HPDE6-E6E7 (cell line): ENCODE measurements at regions not wholly inside any gene's neighbourhood (a gene's known extent, or its start where the extent isn't known, plus 50 kb on each side); places are given as distances from the start of the nearest gene placed in this dataset.

Experiments
- DNase-seq: peaks from one replicate; pipeline ENCODE4 v3.0.0; 2011; ENCODE audit warnings: missing footprints; ENCODE audit errors: extremely low spot score

- no peak for DNase-seq
Measured at GRCh38 chr2:128874608-128875007, 555.9 kb upstream of the HS6ST1 start.

DNA sequence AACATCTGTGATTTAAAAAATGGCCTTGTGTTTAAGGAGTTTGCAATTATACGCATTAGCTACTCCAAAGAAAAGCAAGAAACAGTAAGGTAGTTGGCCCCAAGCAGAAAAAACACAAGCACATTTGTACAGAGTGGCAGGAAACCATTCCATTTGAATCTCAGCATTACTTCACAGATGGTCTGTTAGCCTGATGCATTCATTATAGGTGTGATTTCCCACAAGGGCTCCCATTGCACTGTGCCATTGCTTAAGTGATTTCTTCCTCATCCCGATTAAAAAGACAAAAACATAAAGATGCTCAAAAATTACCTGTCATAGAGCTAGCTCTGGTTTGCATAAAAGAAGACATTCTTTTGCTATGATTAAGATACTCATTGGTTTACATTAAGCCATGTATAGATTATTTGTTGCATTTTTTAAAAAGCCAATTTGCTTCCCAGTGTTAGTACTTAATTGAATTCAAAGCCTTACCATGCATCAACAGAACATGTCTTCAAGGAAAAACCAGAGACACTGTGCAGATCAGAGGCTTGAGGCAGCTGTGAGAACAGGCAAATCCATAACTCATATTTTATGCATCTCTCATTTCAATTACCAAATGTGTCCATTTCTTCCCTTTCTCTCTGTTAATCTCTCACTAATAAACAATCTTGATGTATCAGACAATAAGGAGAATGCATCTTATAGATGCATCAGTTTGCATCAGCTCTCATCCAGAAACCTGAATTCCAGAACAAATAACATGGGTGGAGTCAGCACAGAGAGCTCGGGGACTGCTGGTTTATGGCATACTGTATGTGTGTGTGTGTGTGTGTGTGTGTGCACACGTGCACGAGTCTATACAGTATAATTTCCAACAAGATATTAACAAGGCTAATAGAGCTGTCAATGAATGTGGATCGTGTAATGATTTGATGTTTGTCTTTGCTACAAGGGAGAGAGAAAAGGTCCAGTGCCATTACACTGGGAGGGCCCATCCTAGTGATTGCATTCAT, 558.6 kb upstream of the HS6ST1 start:
- no peak for DNase-seq

DNA sequence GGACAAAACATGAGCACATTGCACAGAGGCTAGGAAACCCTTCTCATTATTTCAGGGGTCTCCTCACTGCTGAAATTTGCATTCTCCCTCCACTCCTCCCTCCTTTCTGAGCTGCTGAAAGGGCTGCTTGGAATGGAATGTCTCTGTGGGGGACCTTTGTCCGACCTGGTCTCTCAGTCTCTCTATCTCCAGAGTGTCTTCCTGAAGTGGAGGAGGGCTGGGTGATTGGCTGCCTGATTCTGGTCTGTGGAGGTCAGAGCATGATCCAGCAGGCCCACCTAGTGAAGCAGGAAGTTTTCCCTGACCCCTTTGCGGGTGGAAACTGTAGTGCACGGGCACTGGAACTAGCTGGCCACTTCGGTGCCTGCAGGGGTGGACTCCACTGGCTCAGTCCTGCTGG, 560.5 kb upstream of the HS6ST1 start:
- no peak for DNase-seq

DNA sequence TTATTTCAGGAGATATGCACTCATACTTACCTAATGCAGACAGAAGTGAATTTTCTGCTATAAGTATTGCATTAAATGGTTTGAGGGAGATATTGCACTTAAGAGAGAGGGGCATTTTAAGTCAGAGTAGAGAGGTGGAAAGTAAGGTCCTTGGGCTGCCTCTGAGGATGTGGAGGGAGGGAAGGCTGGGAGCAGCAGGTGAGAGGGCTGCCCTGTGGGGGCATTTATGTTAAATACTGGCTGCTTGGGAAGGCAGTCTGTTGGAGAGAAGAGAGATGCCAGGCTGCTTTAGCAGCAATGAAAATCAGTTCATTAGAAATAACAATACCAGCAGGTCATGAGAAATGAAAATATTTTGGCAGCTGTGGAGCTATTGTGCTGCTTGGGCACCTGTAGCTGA, 576.2 kb upstream of the HS6ST1 start:
- no peak for DNase-seq

- DNase-seq, result no peak
Measured at GRCh38 chr2:128901572-128902391, 583.1 kb upstream of the HS6ST1 start.

DNA sequence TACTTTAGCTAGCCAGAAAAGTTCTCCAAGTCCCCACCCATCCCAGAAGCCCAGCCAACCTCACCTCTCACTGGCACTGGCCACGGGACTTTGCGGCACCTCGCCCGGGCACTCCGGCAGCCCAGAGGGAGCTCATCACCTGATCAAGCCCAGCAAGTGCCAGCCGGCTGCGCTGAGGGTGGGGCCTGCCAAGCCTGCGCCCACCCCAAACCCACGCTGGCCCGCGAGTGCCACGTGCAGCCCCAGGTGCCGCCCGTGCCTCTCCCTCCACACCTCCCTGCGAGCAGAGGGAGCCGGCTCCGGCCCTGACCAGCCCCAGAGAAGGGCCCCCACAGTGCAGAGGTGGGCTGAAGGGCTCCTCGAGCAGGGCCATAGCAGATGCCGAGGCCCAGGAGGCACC, 585.0 kb upstream of the HS6ST1 start:
- no peak for DNase-seq

DNA sequence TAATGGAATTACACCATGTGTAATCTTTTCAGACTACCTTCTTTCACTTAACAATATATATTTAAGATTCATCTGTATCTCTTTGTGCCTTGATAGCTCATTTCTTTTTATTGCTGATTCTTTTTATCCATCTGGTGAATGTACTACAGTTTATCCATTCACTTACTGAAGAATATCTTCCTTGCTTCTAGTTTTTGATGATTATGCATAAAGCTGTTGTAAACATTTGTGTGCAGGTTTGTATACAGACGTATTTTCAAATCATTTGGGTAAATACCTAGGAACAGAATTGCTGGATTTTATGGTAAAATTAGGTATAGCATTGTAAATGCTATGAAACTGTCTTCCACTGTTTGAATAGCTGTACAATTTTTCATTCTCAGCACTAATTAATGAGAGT, 592.6 kb upstream of the HS6ST1 start:
- DNase-seq, result no peak

DNA sequence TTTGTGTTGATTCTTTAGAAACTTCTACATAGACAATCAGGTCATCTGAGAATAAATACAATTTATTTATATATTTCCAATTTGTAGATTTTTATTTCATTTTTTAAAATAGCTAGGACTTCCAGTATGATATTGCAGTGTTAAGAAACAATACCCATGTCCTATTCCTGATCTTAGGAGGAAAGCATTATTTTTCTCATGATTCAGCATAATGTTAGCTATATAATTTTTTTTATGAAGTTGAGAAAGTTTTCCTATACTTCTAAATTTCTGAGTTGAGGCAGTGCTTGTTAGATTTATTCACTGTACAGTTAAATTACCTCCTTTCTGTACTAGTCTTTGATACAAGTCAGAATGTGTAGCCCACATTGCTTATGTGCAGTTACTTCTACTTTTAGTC, 595.7 kb upstream of the HS6ST1 start:
- no peak for DNase-seq

- no peak for DNase-seq
Measured at GRCh38 chr2:128921751-128922150, 603.1 kb upstream of the HS6ST1 start.

DNA sequence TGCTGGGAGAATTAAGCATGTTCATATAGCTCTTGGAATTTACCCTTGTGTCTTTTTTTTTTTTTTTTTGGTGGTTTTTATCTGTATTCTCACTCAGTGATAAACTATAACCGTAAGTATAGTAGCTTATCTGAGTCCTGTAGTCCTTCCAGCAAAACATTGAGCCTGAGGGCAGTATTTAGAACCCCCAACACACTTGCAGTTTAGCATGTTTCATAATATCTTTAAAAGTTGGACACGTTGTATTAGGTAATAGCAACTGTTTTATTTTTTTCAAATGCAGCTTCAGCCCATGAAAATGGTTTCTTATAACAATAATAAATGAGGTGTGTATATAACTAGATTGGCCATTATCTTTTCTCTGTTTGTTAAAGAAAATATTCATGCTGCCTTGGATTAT, 603.5 kb upstream of the HS6ST1 start:
- DNase-seq, result no peak

- no peak for DNase-seq
Measured at GRCh38 chr2:128925631-128926030, 607.0 kb upstream of the HS6ST1 start.

DNA sequence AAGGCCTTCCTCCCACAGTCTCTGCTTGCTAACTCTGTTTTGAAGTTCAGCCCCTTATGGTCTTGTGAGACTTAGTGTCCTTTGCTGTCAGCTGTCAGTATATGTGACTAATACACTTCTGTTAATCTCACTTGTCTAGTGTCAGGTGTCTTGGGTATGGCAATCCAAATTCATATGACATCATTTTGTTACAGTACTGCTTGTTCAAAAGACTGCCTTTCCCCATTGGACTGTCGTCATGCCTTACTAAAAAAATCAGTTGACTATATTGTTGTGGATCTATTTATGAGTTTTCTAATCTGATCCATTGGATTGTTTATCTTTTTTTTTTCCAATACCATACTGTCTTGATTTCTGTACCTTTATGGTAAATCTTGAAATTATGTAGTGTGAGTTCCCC, 611.4 kb upstream of the HS6ST1 start:
- no peak for DNase-seq

DNA sequence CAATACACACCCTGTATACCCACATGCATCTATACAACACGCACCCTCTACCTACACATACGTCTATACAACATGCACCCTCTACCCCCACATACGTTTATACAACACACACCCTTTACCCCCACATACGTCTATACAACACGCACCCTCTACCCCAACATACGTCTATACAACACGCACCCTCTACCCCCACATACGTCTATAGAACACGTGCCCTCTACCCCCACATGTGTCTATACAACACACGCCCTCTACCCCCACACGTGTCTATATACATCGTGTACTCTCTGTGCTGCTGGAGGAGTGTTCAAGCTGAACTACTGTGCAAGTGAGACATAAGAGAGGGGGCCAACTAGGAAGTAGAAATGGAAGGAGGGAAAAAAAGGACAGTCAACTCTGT, 621.7 kb upstream of the HS6ST1 start:
- DNase-seq, result no peak

GRCh38 chr2:128941751-128942150, 623.1 kb upstream of the HS6ST1 start:
- DNase-seq, result no peak

DNA sequence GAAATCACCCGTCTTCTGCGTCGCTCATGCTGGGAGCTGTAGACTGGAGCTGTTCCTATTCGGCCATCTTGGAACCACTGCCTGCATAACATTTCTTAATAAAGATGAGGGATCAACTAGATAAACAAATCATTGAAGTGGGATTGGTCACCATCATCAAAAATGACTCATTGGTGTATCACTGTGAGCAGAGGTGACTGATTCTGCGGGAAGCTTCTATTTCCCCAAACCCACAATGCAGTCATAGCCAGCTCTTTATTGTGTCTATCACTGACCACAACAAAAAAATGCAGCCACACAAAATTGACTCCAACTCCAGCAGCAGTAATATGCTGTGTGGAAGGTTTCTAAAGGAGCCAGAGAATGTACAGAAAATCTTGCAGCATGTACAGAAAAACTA, 630.7 kb upstream of the HS6ST1 start:
- DNase-seq, result no peak

DNA sequence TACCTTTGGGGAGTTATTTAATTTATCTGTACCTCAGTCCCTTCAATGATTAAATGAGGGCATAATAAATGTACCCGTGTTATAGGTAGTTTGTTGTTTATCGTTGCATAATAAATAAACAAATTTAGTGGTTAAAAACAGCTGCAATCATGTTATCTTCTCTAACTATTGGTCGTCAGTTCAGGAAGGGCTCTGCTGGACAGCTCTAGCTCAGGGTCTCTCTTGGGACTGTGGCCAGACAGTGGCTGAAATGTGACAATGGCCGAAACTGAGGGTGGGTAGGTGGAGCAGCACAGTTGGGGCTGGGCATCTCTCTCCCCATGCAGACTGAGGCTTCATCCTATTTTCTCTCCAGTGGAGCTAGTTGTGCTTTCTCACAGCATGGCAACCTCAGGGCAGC, 632.1 kb upstream of the HS6ST1 start:
- DNase-seq, result no peak

DNA sequence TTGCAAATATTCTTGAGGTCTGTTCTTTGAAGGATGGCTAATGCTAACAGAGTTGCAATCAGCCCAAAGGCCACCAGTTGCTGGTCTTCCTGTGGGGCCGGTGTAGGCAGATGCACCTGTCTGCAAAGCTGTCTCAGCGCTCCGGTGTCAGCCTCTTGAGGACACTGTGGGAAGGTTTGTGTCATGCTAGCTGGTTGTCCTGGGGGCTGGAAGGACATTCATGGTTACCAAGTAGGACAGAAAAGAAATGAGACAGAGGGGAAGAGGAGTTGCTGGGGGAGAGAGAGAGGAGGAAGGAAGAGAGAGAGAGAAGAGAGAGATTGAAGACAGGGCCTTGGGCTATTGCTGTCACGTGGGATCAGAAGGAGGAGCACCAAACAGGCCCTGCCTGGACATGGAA, 639.6 kb upstream of the HS6ST1 start:
- DNase-seq, result no peak

GRCh38 chr2:128967646-128968045, 649.0 kb upstream of the HS6ST1 start:
- no peak for DNase-seq

DNA sequence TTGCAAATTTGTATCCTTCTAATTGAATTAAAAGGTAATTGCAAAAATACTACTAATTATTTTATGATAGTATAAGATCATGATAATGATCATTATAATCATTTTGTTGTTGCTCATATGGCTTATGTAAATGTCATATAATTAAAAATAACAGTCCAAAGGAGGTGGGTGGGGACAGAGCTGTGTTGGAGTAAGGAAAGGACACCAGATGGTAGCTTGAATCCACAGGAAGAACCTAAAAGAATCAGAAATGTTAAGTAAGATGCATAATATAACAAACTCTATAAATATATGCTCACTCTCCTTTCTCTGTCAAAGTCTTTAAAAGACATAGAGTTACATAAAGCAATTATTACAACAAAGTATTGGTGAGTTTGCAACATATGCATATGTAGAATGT, 650.7 kb upstream of the HS6ST1 start:
- no peak for DNase-seq

- DNase-seq, result no peak
Measured at GRCh38 chr2:128970332-128971116, 651.9 kb upstream of the HS6ST1 start.

DNA sequence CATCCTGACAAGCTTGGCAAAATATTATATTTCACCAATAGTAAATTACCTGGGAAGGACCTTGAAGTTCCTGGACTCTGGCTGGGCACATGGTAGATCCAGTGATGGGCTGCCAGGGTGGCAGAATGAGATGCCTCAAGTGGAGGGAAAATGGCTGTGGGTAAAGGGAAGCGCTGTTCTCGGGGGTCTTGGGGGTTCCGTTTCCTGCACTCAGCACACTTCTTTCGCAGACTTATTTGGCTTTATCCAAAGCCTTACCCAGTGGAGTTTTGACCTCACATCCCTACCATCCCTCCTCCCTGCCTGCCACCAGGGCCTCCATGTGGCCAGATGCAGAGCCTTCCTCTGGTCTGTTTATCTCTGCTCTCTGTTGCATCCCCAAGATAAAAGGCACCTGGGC, 654.9 kb upstream of the HS6ST1 start:
- DNase-seq, result no peak

- DNase-seq, result no peak
Measured at GRCh38 chr2:128978212-128978611, 659.5 kb upstream of the HS6ST1 start.
